SK-N-SH treated with all-trans-retinoic acid at 6 μM for 48 hours (cell line): ENCODE measurements at regions not wholly inside any gene's neighbourhood (a gene's known extent, or its start where the extent isn't known, plus 50 kb on each side); places are given as distances from the start of the nearest gene placed in this dataset.

Experiments used
- ATAC-seq: fragments of 200-7000 bp; cut with Tn5 transposase; 3 replicates; pipeline ENCODE4 v1.9.1; 2020; ENCODE audit warnings: mild to moderate bottlenecking, moderate library complexity
- ARNTL ChIP-seq: fragments of 450-650 bp; formaldehyde crosslinking; IDR thresholded peaks from 2 replicates; pipeline ENCODE4 v1.5.0; 2020; ENCODE audit warnings: low read depth, mild to moderate bottlenecking, moderate library complexity, borderline replicate concordance
- BACH2 ChIP-seq: fragments of 250-450 bp; sonication (Bioruptor Pico); IDR thresholded peaks from 2 replicates; pipeline ENCODE4 v1.9.0; 2021; ENCODE audit warnings: mild to moderate bottlenecking, borderline replicate concordance
- CSDC2 ChIP-seq: fragments of 250-450 bp; sonication (Bioruptor Pico); IDR thresholded peaks from 2 replicates; pipeline ENCODE4 v1.5.0; 2020; ENCODE audit warnings: mild to moderate bottlenecking, moderate library complexity
- ESRRG ChIP-seq: fragments of 250-450 bp; sonication (Bioruptor Pico); IDR thresholded peaks from 2 replicates; pipeline ENCODE4 v1.6.1; 2021; ENCODE audit warnings: mild to moderate bottlenecking
- GLIS3 ChIP-seq: fragments of 250-450 bp; sonication (Bioruptor Pico); IDR thresholded peaks from 2 replicates; pipeline ENCODE4 v1.5.0; 2020; ENCODE audit warnings: mild to moderate bottlenecking, moderate library complexity
- OSR1 ChIP-seq: fragments of 250-450 bp; sonication (Bioruptor Pico); IDR thresholded peaks from 2 replicates; pipeline ENCODE4 v1.8.0; 2022; ENCODE audit warnings: moderate library complexity, mild to moderate bottlenecking, inconsistent platforms
- PPARA ChIP-seq: fragments of 250-450 bp; sonication (Bioruptor Pico); IDR thresholded peaks from 2 replicates; pipeline ENCODE4 v1.5.0; 2020; ENCODE audit warnings: mild to moderate bottlenecking, borderline replicate concordance
- RARB ChIP-seq: fragments of 250-450 bp; sonication (Bioruptor Pico); IDR thresholded peaks from 2 replicates; pipeline ENCODE4 v1.8.0; 2021; ENCODE audit warnings: mild to moderate bottlenecking, moderate library complexity
- SNAI2 ChIP-seq: fragments of 250-450 bp; sonication (Bioruptor Pico); IDR thresholded peaks from 2 replicates; pipeline ENCODE4 v1.5.0; 2020; ENCODE audit warnings: mild to moderate bottlenecking, moderate library complexity
- TCF4 ChIP-seq: fragments of 250-450 bp; sonication (Bioruptor Pico); IDR thresholded peaks from 2 replicates; pipeline ENCODE4 v1.8.0; 2021; ENCODE audit warnings: mild to moderate bottlenecking, moderate library complexity, borderline replicate concordance
- TOX ChIP-seq: fragments of 250-450 bp; sonication (Bioruptor Pico); IDR thresholded peaks from 2 replicates; pipeline ENCODE4 v1.8.0; 2021; ENCODE audit warnings: mild to moderate bottlenecking, moderate library complexity, borderline replicate concordance
- ZC3H10 ChIP-seq: fragments of 250-450 bp; sonication (Bioruptor Pico); IDR thresholded peaks from 2 replicates; pipeline ENCODE4 v1.5.1; 2021; ENCODE audit warnings: mild to moderate bottlenecking, moderate library complexity
- ZFP3 ChIP-seq: fragments of 250-450 bp; sonication (Bioruptor Pico); IDR thresholded peaks from 2 replicates; pipeline ENCODE4 v1.5.0; 2020; ENCODE audit warnings: mild to moderate bottlenecking, moderate library complexity
- ZFP30 ChIP-seq: fragments of 450-650 bp; formaldehyde crosslinking; IDR thresholded peaks from 2 replicates; pipeline ENCODE4 v1.5.0; 2022; ENCODE audit warnings: mild to moderate bottlenecking, moderate library complexity
- ZNF565 ChIP-seq: fragments of 450-650 bp; formaldehyde crosslinking; conservative IDR thresholded peaks from 2 replicates; pipeline ENCODE4 v1.5.0; 2020; ENCODE audit warnings: low read depth, mild to moderate bottlenecking, moderate library complexity
- ZNF70 ChIP-seq: fragments of 450-650 bp; formaldehyde crosslinking; IDR thresholded peaks from 2 replicates; pipeline ENCODE4 v1.5.0; 2020; ENCODE audit warnings: mild to moderate bottlenecking, moderate library complexity
- ZNF8 ChIP-seq: fragments of 450-650 bp; formaldehyde crosslinking; IDR thresholded peaks from 2 replicates; pipeline ENCODE4 v1.5.0; 2020; ENCODE audit warnings: mild to moderate bottlenecking, moderate library complexity
- TF ChIP-seq, protein P1 (sequence below): fragments of 250-450 bp; sonication (Bioruptor Pico); IDR thresholded peaks from 2 replicates; pipeline ENCODE4 v1.8.0; 2020; ENCODE audit warnings: mild to moderate bottlenecking, moderate library complexity, borderline replicate concordance
- TF ChIP-seq, protein P2 (sequence below): fragments of 250-450 bp; sonication (Bioruptor Pico); IDR thresholded peaks from 2 replicates; pipeline ENCODE4 v1.5.0; 2020; ENCODE audit warnings: mild to moderate bottlenecking, moderate library complexity
- TF ChIP-seq, protein P3 (sequence below): fragments of 250-450 bp; sonication (Bioruptor Pico); IDR thresholded peaks from 2 replicates; pipeline ENCODE4 v1.5.1; 2020; ENCODE audit warnings: low read depth, mild to moderate bottlenecking, moderate library complexity
- TF ChIP-seq, protein P4 (sequence below): fragments of 250-450 bp; sonication (Bioruptor Pico); IDR thresholded peaks from 2 replicates; pipeline ENCODE4 v1.8.0; 2021; ENCODE audit warnings: low read depth, mild to moderate bottlenecking, moderate library complexity, borderline replicate concordance
- TF ChIP-seq, protein P5 (sequence below): fragments of 250-450 bp; sonication (Bioruptor Pico); IDR thresholded peaks from 2 replicates; pipeline ENCODE4 v1.5.1; 2021; ENCODE audit warnings: mild to moderate bottlenecking, moderate library complexity

DNA sequence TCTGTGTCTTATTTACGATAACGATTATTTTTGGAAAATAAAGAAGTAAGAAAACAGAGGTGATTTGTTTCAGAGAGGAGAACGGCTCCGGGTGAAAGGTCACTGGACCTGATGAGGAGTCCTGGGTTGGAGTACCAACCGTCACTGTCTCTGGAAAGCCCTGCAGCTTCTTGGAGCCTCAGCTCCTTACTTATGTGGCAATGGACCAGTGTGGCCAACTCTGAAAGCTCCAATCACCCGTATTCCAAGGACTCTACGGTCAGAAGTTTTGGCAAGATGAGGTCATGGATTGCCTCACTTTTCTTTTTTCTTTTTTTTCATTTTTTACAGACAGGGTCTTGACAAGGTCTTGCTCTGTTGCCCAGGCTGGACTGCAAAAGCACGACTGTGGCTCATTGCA, 84.8 kb downstream of the KLF4 start:
- ATAC-seq = no peak
- TF ChIP-seq ZNF8 (CRISPR knock-in tag) (no peak), BACH2 (CRISPR knock-in tag) (no peak), ARNTL (no peak), TOX (CRISPR knock-in tag) (no peak), TCF4 (CRISPR knock-in tag) (no peak), OSR1 (no peak), PPARA (CRISPR knock-in tag) (no peak), CSDC2 (CRISPR knock-in tag) (no peak), GLIS3 (CRISPR knock-in tag) (no peak), ESRRG (CRISPR knock-in tag) (no peak), RARB (CRISPR knock-in tag) (no peak), ZC3H10 (CRISPR knock-in tag) (no peak)
- TF ChIP-seq, protein P1, sequence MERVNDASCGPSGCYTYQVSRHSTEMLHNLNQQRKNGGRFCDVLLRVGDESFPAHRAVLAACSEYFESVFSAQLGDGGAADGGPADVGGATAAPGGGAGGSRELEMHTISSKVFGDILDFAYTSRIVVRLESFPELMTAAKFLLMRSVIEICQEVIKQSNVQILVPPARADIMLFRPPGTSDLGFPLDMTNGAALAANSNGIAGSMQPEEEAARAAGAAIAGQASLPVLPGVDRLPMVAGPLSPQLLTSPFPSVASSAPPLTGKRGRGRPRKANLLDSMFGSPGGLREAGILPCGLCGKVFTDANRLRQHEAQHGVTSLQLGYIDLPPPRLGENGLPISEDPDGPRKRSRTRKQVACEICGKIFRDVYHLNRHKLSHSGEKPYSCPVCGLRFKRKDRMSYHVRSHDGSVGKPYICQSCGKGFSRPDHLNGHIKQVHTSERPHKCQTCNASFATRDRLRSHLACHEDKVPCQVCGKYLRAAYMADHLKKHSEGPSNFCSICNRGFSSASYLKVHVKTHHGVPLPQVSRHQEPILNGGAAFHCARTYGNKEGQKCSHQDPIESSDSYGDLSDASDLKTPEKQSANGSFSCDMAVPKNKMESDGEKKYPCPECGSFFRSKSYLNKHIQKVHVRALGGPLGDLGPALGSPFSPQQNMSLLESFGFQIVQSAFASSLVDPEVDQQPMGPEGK (CRISPR knock-in tag) = no peak
- TF ChIP-seq, protein P2, sequence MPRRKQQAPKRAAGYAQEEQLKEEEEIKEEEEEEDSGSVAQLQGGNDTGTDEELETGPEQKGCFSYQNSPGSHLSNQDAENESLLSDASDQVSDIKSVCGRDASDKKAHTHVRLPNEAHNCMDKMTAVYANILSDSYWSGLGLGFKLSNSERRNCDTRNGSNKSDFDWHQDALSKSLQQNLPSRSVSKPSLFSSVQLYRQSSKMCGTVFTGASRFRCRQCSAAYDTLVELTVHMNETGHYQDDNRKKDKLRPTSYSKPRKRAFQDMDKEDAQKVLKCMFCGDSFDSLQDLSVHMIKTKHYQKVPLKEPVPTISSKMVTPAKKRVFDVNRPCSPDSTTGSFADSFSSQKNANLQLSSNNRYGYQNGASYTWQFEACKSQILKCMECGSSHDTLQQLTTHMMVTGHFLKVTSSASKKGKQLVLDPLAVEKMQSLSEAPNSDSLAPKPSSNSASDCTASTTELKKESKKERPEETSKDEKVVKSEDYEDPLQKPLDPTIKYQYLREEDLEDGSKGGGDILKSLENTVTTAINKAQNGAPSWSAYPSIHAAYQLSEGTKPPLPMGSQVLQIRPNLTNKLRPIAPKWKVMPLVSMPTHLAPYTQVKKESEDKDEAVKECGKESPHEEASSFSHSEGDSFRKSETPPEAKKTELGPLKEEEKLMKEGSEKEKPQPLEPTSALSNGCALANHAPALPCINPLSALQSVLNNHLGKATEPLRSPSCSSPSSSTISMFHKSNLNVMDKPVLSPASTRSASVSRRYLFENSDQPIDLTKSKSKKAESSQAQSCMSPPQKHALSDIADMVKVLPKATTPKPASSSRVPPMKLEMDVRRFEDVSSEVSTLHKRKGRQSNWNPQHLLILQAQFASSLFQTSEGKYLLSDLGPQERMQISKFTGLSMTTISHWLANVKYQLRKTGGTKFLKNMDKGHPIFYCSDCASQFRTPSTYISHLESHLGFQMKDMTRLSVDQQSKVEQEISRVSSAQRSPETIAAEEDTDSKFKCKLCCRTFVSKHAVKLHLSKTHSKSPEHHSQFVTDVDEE (CRISPR knock-in tag) = no peak

DNA sequence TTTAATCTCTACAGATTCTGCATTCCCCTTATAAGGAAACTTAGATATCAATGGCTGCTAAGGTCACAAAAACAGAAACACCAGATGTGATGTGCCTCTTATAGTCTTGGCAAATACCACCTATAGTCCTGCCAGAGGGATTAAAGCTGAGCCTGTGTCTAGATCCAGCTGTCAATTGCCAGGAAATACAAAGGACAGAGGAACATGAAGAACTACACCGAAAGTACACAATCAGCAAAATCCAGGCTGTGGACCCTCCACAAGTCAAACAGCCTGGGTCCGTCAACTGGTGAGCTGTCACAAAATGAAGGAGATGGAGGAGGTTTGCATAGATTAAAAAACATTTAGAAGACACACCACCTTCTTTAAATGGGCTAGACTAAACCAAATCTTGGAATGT, 85.4 kb downstream of the KLF4 start:
- no peak for TF ChIP-seq RARB (CRISPR knock-in tag)
- TF ChIP-seq SNAI2 (CRISPR knock-in tag) = no peak
- TF ChIP-seq ZNF70 (CRISPR knock-in tag) = no peak
- TF ChIP-seq ARNTL = no peak
- no peak for TF ChIP-seq ZNF565 (CRISPR knock-in tag)
- TF ChIP-seq, protein P3, sequence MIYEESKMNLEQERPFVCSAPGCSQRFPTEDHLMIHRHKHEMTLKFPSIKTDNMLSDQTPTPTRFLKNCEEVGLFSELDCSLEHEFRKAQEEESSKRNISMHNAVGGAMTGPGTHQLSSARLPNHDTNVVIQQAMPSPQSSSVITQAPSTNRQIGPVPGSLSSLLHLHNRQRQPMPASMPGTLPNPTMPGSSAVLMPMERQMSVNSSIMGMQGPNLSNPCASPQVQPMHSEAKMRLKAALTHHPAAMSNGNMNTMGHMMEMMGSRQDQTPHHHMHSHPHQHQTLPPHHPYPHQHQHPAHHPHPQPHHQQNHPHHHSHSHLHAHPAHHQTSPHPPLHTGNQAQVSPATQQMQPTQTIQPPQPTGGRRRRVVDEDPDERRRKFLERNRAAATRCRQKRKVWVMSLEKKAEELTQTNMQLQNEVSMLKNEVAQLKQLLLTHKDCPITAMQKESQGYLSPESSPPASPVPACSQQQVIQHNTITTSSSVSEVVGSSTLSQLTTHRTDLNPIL = no peak
- no peak for TF ChIP-seq OSR1
- TF ChIP-seq ZFP30 = no peak
- TF ChIP-seq, protein P4, sequence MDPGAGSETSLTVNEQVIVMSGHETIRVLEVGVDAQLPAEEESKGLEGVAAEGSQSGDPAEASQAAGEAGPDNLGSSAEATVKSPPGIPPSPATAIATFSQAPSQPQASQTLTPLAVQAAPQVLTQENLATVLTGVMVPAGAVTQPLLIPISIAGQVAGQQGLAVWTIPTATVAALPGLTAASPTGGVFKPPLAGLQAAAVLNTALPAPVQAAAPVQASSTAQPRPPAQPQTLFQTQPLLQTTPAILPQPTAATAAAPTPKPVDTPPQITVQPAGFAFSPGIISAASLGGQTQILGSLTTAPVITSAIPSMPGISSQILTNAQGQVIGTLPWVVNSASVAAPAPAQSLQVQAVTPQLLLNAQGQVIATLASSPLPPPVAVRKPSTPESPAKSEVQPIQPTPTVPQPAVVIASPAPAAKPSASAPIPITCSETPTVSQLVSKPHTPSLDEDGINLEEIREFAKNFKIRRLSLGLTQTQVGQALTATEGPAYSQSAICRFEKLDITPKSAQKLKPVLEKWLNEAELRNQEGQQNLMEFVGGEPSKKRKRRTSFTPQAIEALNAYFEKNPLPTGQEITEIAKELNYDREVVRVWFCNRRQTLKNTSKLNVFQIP (CRISPR knock-in tag) = no peak
- TF ChIP-seq TOX (CRISPR knock-in tag) = no peak
- TF ChIP-seq, all 23 proteins: peak for 0
- no peak for ATAC-seq

DNA sequence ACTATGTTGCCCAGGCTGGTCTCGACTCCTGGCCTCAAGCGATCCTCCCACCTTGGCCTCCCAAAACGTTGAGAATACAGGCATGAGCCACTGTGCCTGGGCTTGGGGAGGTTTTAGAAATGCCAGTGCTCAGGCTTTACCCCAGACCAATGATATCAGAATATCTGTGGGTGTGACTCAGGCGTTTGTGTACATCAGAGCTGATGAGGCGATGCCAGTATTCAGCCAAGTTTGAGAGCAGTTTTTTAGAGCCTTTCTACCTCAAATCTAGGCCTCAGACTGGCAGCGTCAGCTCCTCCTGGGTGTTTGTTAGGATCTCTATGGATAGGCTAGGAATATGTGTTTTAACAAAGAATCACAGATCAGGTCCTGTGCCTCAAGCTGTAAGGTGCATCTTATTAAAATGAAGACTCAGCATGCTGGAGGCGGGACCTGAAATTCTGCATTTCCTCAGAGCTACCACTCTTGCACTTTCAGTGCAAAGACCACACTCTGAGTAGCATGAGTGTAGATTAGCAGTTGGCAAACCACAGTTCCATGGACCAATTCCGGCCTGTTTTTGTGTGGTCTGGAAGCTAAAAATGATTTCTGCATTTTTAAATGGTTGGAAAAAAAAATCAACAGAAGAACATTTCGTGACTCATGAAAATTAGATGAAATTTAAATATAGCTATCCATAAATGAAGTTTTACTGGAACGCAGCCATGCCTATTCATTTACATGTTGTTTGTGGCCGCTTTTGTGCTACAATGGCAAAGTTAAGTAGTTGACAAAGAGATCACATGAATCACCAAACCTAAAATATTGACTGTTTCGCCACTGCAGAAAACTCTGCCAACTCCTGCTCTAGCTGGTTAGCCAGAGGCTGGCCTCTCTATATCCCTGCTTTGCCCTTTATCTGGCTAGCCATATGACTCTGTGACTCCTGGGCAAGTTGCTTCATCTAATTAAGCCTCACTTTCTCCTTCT, 92.2 kb downstream of the KLF4 start:
- TF ChIP-seq BACH2 (CRISPR knock-in tag) (no peak), ZNF565 (CRISPR knock-in tag) (no peak), ZFP3 (CRISPR knock-in tag) (no peak), CSDC2 (CRISPR knock-in tag) (no peak), RARB (CRISPR knock-in tag) (no peak), ZNF70 (CRISPR knock-in tag) (no peak), TOX (CRISPR knock-in tag) (no peak)
- TF ChIP-seq, protein P5, sequence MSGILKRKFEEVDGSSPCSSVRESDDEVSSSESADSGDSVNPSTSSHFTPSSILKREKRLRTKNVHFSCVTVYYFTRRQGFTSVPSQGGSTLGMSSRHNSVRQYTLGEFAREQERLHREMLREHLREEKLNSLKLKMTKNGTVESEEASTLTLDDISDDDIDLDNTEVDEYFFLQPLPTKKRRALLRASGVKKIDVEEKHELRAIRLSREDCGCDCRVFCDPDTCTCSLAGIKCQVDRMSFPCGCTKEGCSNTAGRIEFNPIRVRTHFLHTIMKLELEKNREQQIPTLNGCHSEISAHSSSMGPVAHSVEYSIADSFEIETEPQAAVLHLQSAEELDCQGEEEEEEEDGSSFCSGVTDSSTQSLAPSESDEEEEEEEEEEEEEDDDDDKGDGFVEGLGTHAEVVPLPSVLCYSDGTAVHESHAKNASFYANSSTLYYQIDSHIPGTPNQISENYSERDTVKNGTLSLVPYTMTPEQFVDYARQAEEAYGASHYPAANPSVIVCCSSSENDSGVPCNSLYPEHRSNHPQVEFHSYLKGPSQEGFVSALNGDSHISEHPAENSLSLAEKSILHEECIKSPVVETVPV (CRISPR knock-in tag) = no peak
- TF ChIP-seq, protein P3 = no peak
- TF ChIP-seq, protein P2 (CRISPR knock-in tag) = no peak
- TF ChIP-seq, all 23 proteins: peak for 0
- no peak for ATAC-seq
